ENCODE measurements at regions not wholly inside any gene's neighbourhood (a gene's known extent, or its start where the extent isn't known, plus 50 kb on each side); places are given as distances from the start of the nearest gene placed in this dataset.

- no peaks in the 10 kb centered on the region for H3K27me3 ChIP-seq (ENCODE audit: insufficient read depth, low read depth, low read length)
- H3F3A ChIP-seq (ENCODE audit: insufficient read depth, low read length, poor library complexity, severe bottlenecking), result no peaks in the 10 kb centered on the region
- TF ChIP-seq SMC3 (conservative IDR thresholded peaks at IDR 0.05; ENCODE audit: poor library complexity), result no peak
- TF ChIP-seq, protein P1, sequence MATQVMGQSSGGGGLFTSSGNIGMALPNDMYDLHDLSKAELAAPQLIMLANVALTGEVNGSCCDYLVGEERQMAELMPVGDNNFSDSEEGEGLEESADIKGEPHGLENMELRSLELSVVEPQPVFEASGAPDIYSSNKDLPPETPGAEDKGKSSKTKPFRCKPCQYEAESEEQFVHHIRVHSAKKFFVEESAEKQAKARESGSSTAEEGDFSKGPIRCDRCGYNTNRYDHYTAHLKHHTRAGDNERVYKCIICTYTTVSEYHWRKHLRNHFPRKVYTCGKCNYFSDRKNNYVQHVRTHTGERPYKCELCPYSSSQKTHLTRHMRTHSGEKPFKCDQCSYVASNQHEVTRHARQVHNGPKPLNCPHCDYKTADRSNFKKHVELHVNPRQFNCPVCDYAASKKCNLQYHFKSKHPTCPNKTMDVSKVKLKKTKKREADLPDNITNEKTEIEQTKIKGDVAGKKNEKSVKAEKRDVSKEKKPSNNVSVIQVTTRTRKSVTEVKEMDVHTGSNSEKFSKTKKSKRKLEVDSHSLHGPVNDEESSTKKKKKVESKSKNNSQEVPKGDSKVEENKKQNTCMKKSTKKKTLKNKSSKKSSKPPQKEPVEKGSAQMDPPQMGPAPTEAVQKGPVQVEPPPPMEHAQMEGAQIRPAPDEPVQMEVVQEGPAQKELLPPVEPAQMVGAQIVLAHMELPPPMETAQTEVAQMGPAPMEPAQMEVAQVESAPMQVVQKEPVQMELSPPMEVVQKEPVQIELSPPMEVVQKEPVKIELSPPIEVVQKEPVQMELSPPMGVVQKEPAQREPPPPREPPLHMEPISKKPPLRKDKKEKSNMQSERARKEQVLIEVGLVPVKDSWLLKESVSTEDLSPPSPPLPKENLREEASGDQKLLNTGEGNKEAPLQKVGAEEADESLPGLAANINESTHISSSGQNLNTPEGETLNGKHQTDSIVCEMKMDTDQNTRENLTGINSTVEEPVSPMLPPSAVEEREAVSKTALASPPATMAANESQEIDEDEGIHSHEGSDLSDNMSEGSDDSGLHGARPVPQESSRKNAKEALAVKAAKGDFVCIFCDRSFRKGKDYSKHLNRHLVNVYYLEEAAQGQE (IDR thresholded peaks at IDR 0.05; ENCODE audit: borderline replicate concordance), result no peak
- TF ChIP-seq, protein P2, sequence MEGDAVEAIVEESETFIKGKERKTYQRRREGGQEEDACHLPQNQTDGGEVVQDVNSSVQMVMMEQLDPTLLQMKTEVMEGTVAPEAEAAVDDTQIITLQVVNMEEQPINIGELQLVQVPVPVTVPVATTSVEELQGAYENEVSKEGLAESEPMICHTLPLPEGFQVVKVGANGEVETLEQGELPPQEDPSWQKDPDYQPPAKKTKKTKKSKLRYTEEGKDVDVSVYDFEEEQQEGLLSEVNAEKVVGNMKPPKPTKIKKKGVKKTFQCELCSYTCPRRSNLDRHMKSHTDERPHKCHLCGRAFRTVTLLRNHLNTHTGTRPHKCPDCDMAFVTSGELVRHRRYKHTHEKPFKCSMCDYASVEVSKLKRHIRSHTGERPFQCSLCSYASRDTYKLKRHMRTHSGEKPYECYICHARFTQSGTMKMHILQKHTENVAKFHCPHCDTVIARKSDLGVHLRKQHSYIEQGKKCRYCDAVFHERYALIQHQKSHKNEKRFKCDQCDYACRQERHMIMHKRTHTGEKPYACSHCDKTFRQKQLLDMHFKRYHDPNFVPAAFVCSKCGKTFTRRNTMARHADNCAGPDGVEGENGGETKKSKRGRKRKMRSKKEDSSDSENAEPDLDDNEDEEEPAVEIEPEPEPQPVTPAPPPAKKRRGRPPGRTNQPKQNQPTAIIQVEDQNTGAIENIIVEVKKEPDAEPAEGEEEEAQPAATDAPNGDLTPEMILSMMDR (IDR thresholded peaks at IDR 0.05; ENCODE audit: poor library complexity, severe bottlenecking), result no peak
- TF ChIP-seq EZH2 (IDR thresholded peaks at IDR 0.05; ENCODE audit: borderline replicate concordance, insufficient read depth, low read length, poor library complexity, severe bottlenecking), result no peak
- TF ChIP-seq RAD21 (conservative IDR thresholded peaks at IDR 0.05), result no peak
- no peak for TF ChIP-seq POLR2AphosphoS5 (IDR thresholded peaks at IDR 0.05)
- no peak for TF ChIP-seq EP300 (conservative IDR thresholded peaks at IDR 0.05; ENCODE audit: poor library complexity, severe bottlenecking)
- no peak for TF ChIP-seq TAF1 (IDR thresholded peaks at IDR 0.05; ENCODE audit: low read depth)
- TF ChIP-seq MXI1 (conservative IDR thresholded peaks at IDR 0.05; ENCODE audit: poor library complexity, severe bottlenecking), result no peak
- H3K4me3 ChIP-seq (ENCODE audit: low read length), result no peak overlapping the region
- H3K27ac ChIP-seq (ENCODE audit: low read length), result no peak overlapping the region
- no peak overlapping the region for H3K9ac ChIP-seq (ENCODE audit: low read length)
- no peak overlapping the region for H3K4me2 ChIP-seq (ENCODE audit: low read length)
- no peaks in the 10 kb centered on the region for H3K9me2 ChIP-seq (ENCODE audit: insufficient read depth, low read length)
- H4K20me1 ChIP-seq (ENCODE audit: insufficient read depth), result no peaks in the 10 kb centered on the region
- H2AFZ ChIP-seq (ENCODE audit: low read depth, low read length), result no peak overlapping the region
- no peaks in the 10 kb centered on the region for H3K79me2 ChIP-seq (replicated peaks; ENCODE audit: insufficient read depth, low read length)
- H3K9me3 ChIP-seq (ENCODE audit: low read length), result no peaks in the 10 kb centered on the region
- H3K36me3 ChIP-seq (ENCODE audit: insufficient read depth, low read length), result no peaks in the 10 kb centered on the region
These were observed 50.6 kb upstream of the RNF182 start for GRCh38 chr6:13874191-13874549.

GRCh38 chr6:13873288-13874190, 51.2 kb upstream of the RNF182 start:
- Histone ChIP-seq H3F3A (ENCODE audit: insufficient read depth, low read length, poor library complexity, severe bottlenecking) (no peaks in the 10 kb centered on the region), H3K27ac (ENCODE audit: low read length) (no peak overlapping the region), H3K9me3 (ENCODE audit: low read length) (no peaks in the 10 kb centered on the region), H3K4me3 (ENCODE audit: low read length) (no peak overlapping the region), H3K9me2 (ENCODE audit: insufficient read depth, low read length) (no peaks in the 10 kb centered on the region), H4K20me1 (ENCODE audit: insufficient read depth) (no peaks in the 10 kb centered on the region), H3K4me2 (ENCODE audit: low read length) (no peak overlapping the region), H3K27me3 (ENCODE audit: insufficient read depth, low read depth, low read length) (no peaks in the 10 kb centered on the region), H3K36me3 (ENCODE audit: insufficient read depth, low read length) (no peaks in the 10 kb centered on the region), H3K79me2 (replicated peaks; ENCODE audit: insufficient read depth, low read length) (no peaks in the 10 kb centered on the region), H2AFZ (ENCODE audit: low read depth, low read length) (no peak overlapping the region), H3K9ac (ENCODE audit: low read length) (no peak overlapping the region)
- TF ChIP-seq SMC3 (conservative IDR thresholded peaks at IDR 0.05; ENCODE audit: poor library complexity) (no peak), TAF1 (IDR thresholded peaks at IDR 0.05; ENCODE audit: low read depth) (no peak), EZH2 (IDR thresholded peaks at IDR 0.05; ENCODE audit: borderline replicate concordance, insufficient read depth, low read length, poor library complexity, severe bottlenecking) (no peak), MXI1 (conservative IDR thresholded peaks at IDR 0.05; ENCODE audit: poor library complexity, severe bottlenecking) (no peak), RAD21 (conservative IDR thresholded peaks at IDR 0.05) (no peak), POLR2AphosphoS5 (IDR thresholded peaks at IDR 0.05) (no peak), EP300 (conservative IDR thresholded peaks at IDR 0.05; ENCODE audit: poor library complexity, severe bottlenecking) (no peak)
- TF ChIP-seq, protein P1 (IDR thresholded peaks at IDR 0.05; ENCODE audit: borderline replicate concordance), result no peak
- TF ChIP-seq, protein P2 (IDR thresholded peaks at IDR 0.05; ENCODE audit: poor library complexity, severe bottlenecking), result peak; percentile 26
